GM10248 (cell line): ENCODE measurements at regions not wholly inside any gene's neighbourhood (a gene's known extent, or its start where the extent isn't known, plus 50 kb on each side); places are given as distances from the start of the nearest gene placed in this dataset.

Source experiments
- CTCF ChIA-PET: fragments of 300-600 bp; sonication (Branson Sonifier 250); formaldehyde crosslinking; extraction: SDS; loops from one replicate; lab custom pipeline; 2021; ENCODE audit warnings: antibody characterized with exemption; lab: Yijun Ruan, JAX
- POLR2A ChIA-PET: fragments of 350-650 bp; sonication (Branson Sonifier 250); formaldehyde crosslinking; extraction: SDS; loops from one replicate; lab custom pipeline; 2020; ENCODE audit warnings: antibody characterized with exemption; lab: Yijun Ruan, JAX
- DNase-seq: peaks from one replicate; pipeline ENCODE4 v3.0.0; 2012; ENCODE audit errors: extremely low spot score
- CTCF ChIP-seq: IDR thresholded peaks from 2 replicates; pipeline ENCODE4 v1.5.1; 2012; ENCODE audit warnings: mild to moderate bottlenecking, low read depth; ENCODE audit errors: extremely low read depth, missing control alignments, control extremely low read depth

GRCh38 chr4:178259566-178259965 lies 817.3 kb upstream of the AGA start:
- TF ChIP-seq CTCF, result no peak
- POLR2A ChIA-PET, result no interaction called here
- CTCF ChIA-PET, result interaction anchor here (0.9 kb wide), 1 partner anchor 8 kb away, joined by 3 read pairs; no protein-coding TSS in a partner anchor
- DNase-seq, result no peak

- ChIA-PET POLR2A (no interaction called here), CTCF (interaction anchor here (1.6 kb wide), 1 partner anchor 9 kb away, joined by 3 read pairs; no protein-coding TSS in a partner anchor)
- TF ChIP-seq CTCF, result no peak
- no peak for DNase-seq
These were observed 821.8 kb upstream of the AGA start for GRCh38 chr4:178264001-178264400.

GRCh38 chr4:178271386-178271785 lies 829.1 kb upstream of the AGA start:
- POLR2A ChIA-PET, result no interaction called here
- TF ChIP-seq CTCF, result no peak
- DNase-seq, result no peak
- CTCF ChIA-PET, result no interaction called here

GRCh38 chr4:178273168-178273567 lies 830.9 kb upstream of the AGA start:
- TF ChIP-seq CTCF, result no peak

GRCh38 chr4:178275671-178276360 lies 833.6 kb upstream of the AGA start:
- CTCF ChIA-PET, result interaction anchor here (1.1 to 2.1 kb wide), 4 partner anchors 8 to 30 kb away, joined by 3 to 7 read pairs (median 3); no protein-coding TSS in a partner anchor
- POLR2A ChIA-PET, result no interaction called here
- DNase-seq, result no peak
- TF ChIP-seq CTCF, result peak; percentile 2

More at GRCh38 chr4:178273168-178273567, 830.9 kb upstream of the AGA start:
- DNase-seq, result no peak
- ChIA-PET POLR2A (no interaction called here), CTCF (no interaction called here)

GRCh38 chr4:178280362-178280761 lies 838.1 kb upstream of the AGA start:
- ChIA-PET CTCF (no interaction called here), POLR2A (no interaction called here)
- no peak for TF ChIP-seq CTCF
- no peak for DNase-seq
